Left ventricle myocardium inferior (tissue), 1 donor: ENCODE measurements at regions not wholly inside any gene's neighbourhood (a gene's known extent, or its start where the extent isn't known, plus 50 kb on each side); places are given as distances from the start of the nearest gene placed in this dataset.

Experiments used
- DNase-seq: peaks from one replicate; pipeline ENCODE4 v3.0.0-alpha.2; 2020
- H3K27ac ChIP-seq: fragments of 200-600 bp; replicated peaks from 2 replicates; pipeline ENCODE4 v1.8.0; 2021
- H3K27me3 ChIP-seq: fragments of 200-600 bp; 2 replicates; pipeline ENCODE4 v1.8.0; 2021; ENCODE audit warnings: low read depth
- H3K36me3 ChIP-seq: fragments of 200-600 bp; 2 replicates; pipeline ENCODE4 v1.8.0; 2021
- H3K4me1 ChIP-seq: fragments of 200-600 bp; 2 replicates; pipeline ENCODE4 v1.8.0; 2021
- H3K4me3 ChIP-seq: fragments of 200-600 bp; 2 replicates; pipeline ENCODE4 v1.8.0; 2021; ENCODE audit warnings: mild to moderate bottlenecking, moderate library complexity
- H3K9me3 ChIP-seq: fragments of 200-600 bp; replicated peaks from 2 replicates; pipeline ENCODE4 v1.8.0; 2021
- intact Hi-C: fragments of 100-400 bp; cut with micrococcal nuclease; formaldehyde crosslinking; loops from one replicate; pipeline ENCODE4 v1.11.0; 2022
- TF ChIP-seq, protein P1 (sequence below): fragments of 200-600 bp; IDR thresholded peaks from 2 replicates; pipeline ENCODE4 v1.8.0; 2021; ENCODE audit warnings: antibody characterized with exemption, mild to moderate bottlenecking, borderline replicate concordance
- donor health status: DM: no; HTN: yes; CAD: no; lungs with severe emphysema.

DNA sequence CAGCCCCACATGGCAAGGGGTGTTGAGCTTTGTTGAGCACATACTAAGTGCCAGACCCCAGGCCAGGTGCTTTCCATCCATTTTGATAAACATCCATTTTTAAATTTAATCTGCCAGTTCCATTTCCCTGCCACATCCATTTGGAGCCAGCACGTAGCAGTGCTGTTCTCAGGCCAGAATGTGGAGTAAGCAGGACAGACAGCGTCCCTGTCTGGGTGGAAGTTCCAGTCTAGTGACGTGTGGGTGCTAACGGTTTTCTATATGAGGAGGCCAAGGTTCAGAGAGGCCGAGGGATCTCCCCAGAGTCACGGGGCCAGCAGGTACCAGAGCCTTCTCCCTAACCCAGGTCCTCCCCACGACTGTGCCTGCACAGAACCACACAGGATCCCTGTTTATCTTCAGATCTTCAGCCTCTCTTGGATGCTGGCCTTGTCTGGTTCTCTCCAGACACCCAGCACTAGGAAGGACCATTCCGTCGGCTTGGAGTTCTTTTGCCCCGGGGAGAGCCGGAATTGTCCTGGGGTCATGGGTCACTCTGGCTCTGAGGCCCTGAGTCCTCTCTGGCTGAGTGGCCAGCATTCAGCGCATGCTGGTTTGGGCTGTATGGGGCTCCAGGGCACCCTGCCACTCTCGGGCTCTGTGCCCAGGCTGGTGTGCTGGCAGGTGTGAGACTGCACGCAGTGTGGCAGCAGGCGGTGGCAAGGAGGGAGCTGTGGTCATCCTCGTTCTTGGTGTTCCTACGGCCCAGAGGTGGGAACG is 63.6 kb upstream of the PPARA start:
- TF ChIP-seq, protein P1, sequence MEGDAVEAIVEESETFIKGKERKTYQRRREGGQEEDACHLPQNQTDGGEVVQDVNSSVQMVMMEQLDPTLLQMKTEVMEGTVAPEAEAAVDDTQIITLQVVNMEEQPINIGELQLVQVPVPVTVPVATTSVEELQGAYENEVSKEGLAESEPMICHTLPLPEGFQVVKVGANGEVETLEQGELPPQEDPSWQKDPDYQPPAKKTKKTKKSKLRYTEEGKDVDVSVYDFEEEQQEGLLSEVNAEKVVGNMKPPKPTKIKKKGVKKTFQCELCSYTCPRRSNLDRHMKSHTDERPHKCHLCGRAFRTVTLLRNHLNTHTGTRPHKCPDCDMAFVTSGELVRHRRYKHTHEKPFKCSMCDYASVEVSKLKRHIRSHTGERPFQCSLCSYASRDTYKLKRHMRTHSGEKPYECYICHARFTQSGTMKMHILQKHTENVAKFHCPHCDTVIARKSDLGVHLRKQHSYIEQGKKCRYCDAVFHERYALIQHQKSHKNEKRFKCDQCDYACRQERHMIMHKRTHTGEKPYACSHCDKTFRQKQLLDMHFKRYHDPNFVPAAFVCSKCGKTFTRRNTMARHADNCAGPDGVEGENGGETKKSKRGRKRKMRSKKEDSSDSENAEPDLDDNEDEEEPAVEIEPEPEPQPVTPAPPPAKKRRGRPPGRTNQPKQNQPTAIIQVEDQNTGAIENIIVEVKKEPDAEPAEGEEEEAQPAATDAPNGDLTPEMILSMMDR, result no peak
- Histone ChIP-seq H3K4me3 (peak overlapping the region; percentile 96), H3K27ac (peak overlapping the region; percentile 100), H3K4me1 (peaks cover 100% of the 10 kb centered on the region), H3K36me3 (peaks cover 34% of the 10 kb centered on the region), H3K9me3 (no peaks in the 10 kb centered on the region), H3K27me3 (no peaks in the 10 kb centered on the region)
- intact Hi-C loops, result no loop called here
- DNase-seq, result peak; percentile 22

DNA sequence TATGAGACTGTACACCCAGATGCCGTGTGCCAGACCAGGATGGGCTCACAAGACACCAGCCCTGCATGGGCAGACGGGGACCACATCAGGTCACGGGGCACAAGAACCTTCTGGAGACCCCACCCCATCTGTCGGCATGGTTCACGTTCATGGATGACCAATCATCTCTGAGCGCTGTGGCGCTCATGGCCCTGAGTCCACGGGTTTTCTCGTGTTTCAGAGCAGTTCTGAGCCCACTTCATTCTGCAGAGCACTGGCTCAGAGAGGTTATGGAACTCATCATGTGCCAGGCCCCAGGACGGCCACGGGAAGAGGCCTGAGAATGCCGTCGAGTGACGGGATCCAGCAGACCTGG is 63.0 kb upstream of the PPARA start:
- Histone ChIP-seq H3K27me3 (no peaks in the 10 kb centered on the region), H3K9me3 (no peaks in the 10 kb centered on the region), H3K36me3 (peaks cover 34% of the 10 kb centered on the region), H3K27ac (peak overlapping the region; percentile 100), H3K4me3 (peak overlapping the region; percentile 96), H3K4me1 (peaks cover 100% of the 10 kb centered on the region)
- intact Hi-C loops, result no loop called here
- no peak for DNase-seq
- TF ChIP-seq, protein P1, result no peak

DNA sequence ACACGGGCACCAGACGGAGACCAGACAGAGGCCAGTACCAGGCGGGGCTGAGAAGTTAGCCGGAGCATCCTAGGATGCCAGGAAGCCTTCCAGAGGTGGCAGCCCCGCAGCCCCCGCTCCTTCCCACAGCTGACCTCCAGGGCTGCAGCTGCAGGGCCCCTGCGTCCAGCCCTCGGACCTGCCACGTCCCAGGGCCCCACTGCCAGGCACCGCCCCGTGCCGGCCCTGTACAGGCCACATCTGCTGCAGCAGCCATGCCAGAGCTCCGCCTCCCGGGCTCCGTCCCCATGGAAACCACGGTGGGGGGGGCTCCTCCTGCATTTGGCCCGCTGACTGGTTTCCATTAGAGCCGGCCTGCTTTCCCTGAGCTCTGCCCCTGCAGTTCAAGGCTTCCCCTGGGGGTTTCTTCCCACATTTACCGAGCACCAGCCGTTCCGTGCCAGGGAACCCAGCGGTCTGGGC is 62.5 kb upstream of the PPARA start:
- H3K27ac ChIP-seq, result peak overlapping the region; percentile 100
- H3K4me1 ChIP-seq, result peaks cover 100% of the 10 kb centered on the region
- DNase-seq, result peak; percentile 93
- H3K4me3 ChIP-seq, result peak overlapping the region; percentile 96
- H3K9me3 ChIP-seq, result no peaks in the 10 kb centered on the region
- H3K36me3 ChIP-seq, result peaks cover 38% of the 10 kb centered on the region
- intact Hi-C loops, result no loop called here
- TF ChIP-seq, protein P1, result no peak
- H3K27me3 ChIP-seq, result no peaks in the 10 kb centered on the region

DNA sequence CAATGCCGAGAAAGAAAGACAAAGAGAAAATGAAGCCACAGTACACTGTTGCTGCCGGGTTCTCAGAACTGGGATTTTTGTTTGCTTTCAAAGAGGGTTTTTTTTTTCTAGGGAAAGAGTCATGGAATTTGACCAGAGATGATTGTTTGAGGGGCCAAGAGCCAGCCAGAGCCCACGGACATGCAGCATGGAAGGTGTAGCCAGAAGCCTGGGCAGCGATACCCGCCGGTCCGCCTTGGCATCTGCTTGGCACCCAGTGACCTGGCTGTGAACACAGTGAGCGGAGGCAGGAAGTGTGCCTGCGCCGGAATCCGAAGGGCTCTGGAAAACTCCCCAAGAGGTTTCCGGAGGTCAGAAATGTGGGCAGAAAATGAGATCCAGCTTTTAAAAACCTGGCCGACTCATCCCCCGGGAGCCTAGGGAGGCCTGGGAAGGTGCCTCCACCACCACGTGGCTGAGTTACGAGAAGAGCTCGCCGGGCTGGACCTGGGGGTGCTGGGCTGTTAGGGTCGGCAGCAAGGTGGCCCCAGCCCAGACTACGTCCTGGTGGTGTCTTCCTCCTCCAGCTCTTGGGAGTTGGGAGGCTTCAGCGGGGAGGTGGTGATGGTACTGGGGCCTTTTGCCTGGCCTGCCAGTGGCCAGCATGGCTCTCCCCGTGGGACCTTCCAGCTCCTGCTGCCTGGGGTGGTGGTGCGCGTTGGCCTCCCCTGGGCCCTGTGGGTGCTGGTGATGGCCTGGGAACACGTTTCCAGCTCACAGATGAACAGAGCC is 61.6 kb upstream of the PPARA start:
- H3K27ac ChIP-seq, result peak overlapping the region; percentile 100
- peak; percentile 60 for DNase-seq
- peaks cover 42% of the 10 kb centered on the region for H3K36me3 ChIP-seq
- TF ChIP-seq, protein P1, result no peak
- H3K4me1 ChIP-seq, result peaks cover 100% of the 10 kb centered on the region
- H3K27me3 ChIP-seq, result no peaks in the 10 kb centered on the region
- H3K4me3 ChIP-seq, result peak overlapping the region; percentile 96
- intact Hi-C loops, result no loop called here
- no peaks in the 10 kb centered on the region for H3K9me3 ChIP-seq

DNA sequence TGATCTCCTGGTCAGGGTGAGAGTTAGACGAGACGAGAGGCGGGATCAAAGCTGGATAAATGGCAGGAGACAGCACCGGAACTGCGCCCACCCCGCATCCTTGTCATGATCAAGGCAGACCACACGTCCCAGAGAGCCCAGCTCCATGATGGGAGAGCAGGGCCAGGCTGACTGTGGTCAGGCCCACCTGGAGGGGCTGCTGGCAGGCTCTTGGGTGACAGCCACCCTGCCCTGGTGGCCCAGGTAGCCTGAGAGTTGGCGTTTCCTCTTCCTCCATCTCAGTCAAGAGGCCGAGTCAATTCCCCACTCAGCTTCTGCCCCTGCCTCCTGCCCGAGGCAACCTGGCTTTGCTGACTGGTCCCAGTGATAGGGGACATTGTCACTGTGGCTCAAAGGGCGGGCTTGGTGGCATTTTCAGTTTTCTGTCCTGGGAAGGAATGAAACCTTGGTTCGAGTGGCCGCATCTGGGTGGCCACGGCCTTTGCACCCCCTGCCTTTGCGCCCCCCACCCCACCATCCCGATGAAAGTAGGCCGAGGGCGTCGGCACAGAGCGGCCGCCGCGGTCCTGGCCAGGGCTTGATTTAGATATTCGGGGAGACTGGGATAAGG is 60.8 kb upstream of the PPARA start:
- Histone ChIP-seq H3K4me1 (peaks cover 100% of the 10 kb centered on the region), H3K9me3 (no peaks in the 10 kb centered on the region), H3K27ac (peak overlapping the region; percentile 100), H3K4me3 (peak overlapping the region; percentile 96), H3K36me3 (peaks cover 43% of the 10 kb centered on the region), H3K27me3 (no peaks in the 10 kb centered on the region)
- intact Hi-C loops, result no loop called here
- peak; percentile 13 for DNase-seq
- TF ChIP-seq, protein P1, result no peak
